Tibial nerve (tissue), 4 donors: ENCODE measurements at regions not wholly inside any gene's neighbourhood (a gene's known extent, or its start where the extent isn't known, plus 50 kb on each side); places are given as distances from the start of the nearest gene placed in this dataset.

Experiments used
- CTCF ChIP-seq, 5 experiments: fragments of 200-600 bp in 3 of 5; fragments of 450-650 bp in 2 of 5; sonication (generic) in 3 of 5; IDR thresholded peaks; one replicate each; pipeline ENCODE4 v1.5.1; 2016 to 2019; ENCODE audit warnings: antibody characterized with exemption in 5 of 5, mild to moderate bottlenecking in 3 of 5, moderate library complexity in 2 of 5
- EP300 ChIP-seq, 2 donors: sonication (generic); formaldehyde crosslinking; IDR thresholded peaks; one replicate each; pipeline ENCODE4 v1.6.1; 2017; ENCODE audit warnings: antibody characterized with exemption in 2 of 2, mild to moderate bottlenecking in 1 of 2
- POLR2A ChIP-seq, 2 donors: fragments of 450-650 bp; IDR thresholded peaks; one replicate each; pipeline ENCODE4 v1.6.1; 2017; ENCODE audit warnings: antibody characterized with exemption in 2 of 2, mild to moderate bottlenecking in 2 of 2, moderate library complexity in 2 of 2

GRCh38 chr2:21422724-21423522 lies 299.2 kb downstream of the TDRD15 start:
- TF ChIP-seq EP300 (IDR thresholded peaks at IDR 0.05) (no peak), CTCF (IDR thresholded peaks at IDR 0.05) (no peak), POLR2A (IDR thresholded peaks at IDR 0.05) (no peak)
